ENCODE measurements at regions not wholly inside any gene's neighbourhood (a gene's known extent, or its start where the extent isn't known, plus 50 kb on each side); places are given as distances from the start of the nearest gene placed in this dataset.

GRCh38 chr2:64203858-64204632, 59.8 kb upstream of the PELI1 start:
- H3K4me1 ChIP-seq, result peaks cover 40% of the 10 kb centered on the region
- intact Hi-C loops (cut with DNase I), result no loop called here
- no peak for DNase-seq (ENCODE audit: extremely low spot score in 2 of 2)
- TF ChIP-seq POLR2A (IDR thresholded peaks at IDR 0.05) (no peak), POLR2AphosphoS5 (IDR thresholded peaks at IDR 0.05; ENCODE audit: insufficient read depth in 1 of 2, low read depth in 1 of 2) (peak in 1 of 2 donors; percentile 43), CTCF (IDR thresholded peaks at IDR 0.05) (no peak)
- H3K27ac ChIP-seq, result peak overlapping the region; percentile 89
- H3K36me3 ChIP-seq, result no peaks in the 10 kb centered on the region
- no peaks in the 10 kb centered on the region for H3K27me3 ChIP-seq
- H3K9me3 ChIP-seq, result no peaks in the 10 kb centered on the region
- H3K4me3 ChIP-seq, result peak overlapping the region; percentile 9 to 19

DNA sequence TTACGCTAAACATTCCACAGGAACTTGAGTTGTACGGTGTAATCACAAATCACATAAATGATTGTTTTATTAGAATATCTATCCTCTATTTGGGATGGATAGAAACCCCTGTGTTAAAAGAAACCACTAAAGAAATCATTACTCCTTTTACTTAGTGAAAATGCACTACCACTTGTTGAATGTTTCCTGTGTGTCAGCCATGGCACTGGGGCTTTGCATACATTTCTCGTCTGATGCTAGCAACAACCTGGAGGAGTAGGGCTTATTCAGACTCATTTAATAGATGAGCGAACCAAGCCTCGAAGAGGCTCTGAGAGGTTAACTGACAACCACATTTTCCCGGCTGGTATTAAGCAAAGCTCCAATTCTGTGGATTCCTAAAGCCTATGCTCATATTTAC, 60.5 kb upstream of the PELI1 start:
- Histone ChIP-seq H3K27me3 (no peaks in the 10 kb centered on the region), H3K27ac (peak overlapping the region; percentile 89), H3K4me3 (no peak overlapping the region), H3K36me3 (no peaks in the 10 kb centered on the region), H3K9me3 (no peaks in the 10 kb centered on the region), H3K4me1 (peaks cover 40% of the 10 kb centered on the region)
- DNase-seq (ENCODE audit: extremely low spot score in 2 of 2), result no peak
- intact Hi-C loops (cut with DNase I), result no loop called here
- no peak for TF ChIP-seq POLR2AphosphoS5 (IDR thresholded peaks at IDR 0.05; ENCODE audit: insufficient read depth in 1 of 2, low read depth in 1 of 2)
- TF ChIP-seq POLR2A (IDR thresholded peaks at IDR 0.05), result no peak
- TF ChIP-seq CTCF (IDR thresholded peaks at IDR 0.05), result no peak

DNA sequence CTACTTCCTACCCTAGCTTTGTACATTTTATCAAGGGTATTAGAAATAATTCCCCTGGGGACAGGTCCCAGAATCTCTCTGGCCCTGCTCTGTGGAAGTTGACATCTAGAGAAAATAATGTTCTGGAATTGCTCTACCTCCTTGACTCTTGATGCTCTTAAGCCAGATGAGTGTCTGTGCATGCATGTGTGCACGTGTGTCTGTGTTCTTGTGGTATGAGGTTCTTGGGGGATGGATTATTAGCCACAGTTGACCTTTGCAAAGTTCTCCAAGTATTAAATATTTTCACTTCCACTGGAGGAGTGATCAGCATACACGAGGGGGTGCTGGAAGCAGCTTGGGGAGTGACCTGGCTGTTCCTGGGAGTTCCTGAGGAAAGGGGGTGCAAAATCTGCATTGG, 61.2 kb upstream of the PELI1 start:
- no peak for DNase-seq (ENCODE audit: extremely low spot score in 2 of 2)
- Histone ChIP-seq H3K9me3 (no peaks in the 10 kb centered on the region), H3K4me1 (peaks cover 40% of the 10 kb centered on the region), H3K4me3 (no peak overlapping the region), H3K27ac (peak overlapping the region; percentile 89), H3K36me3 (no peaks in the 10 kb centered on the region), H3K27me3 (no peaks in the 10 kb centered on the region)
- intact Hi-C loops (cut with DNase I), result no loop called here
- no peak for TF ChIP-seq POLR2A (IDR thresholded peaks at IDR 0.05)
- no peak for TF ChIP-seq CTCF (IDR thresholded peaks at IDR 0.05)
- no peak for TF ChIP-seq POLR2AphosphoS5 (IDR thresholded peaks at IDR 0.05; ENCODE audit: insufficient read depth in 1 of 2, low read depth in 1 of 2)

DNA sequence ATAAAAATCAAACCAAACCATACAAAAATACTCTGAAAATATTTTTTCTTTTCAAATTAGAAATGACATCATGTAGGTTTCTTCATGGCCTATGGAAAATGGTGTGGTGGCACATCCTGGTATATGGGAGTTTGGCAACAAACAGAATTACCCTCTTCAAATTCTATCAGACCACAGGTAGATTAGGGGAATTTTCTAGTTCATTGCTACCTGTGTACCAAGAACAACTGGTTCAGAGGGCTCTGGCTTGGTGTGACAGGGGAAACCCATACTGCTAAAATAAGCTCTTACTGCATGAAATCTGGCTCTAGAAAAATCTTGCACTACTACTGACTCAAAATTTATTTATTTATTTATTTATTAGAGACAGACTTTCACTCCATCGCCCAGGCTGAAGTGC, 63.4 kb upstream of the PELI1 start:
- TF ChIP-seq CTCF (IDR thresholded peaks at IDR 0.05) (no peak), POLR2A (IDR thresholded peaks at IDR 0.05) (no peak), POLR2AphosphoS5 (IDR thresholded peaks at IDR 0.05; ENCODE audit: insufficient read depth in 1 of 2, low read depth in 1 of 2) (no peak)
- no peaks in the 10 kb centered on the region for H3K36me3 ChIP-seq
- H3K4me1 ChIP-seq, result peaks cover 32% of the 10 kb centered on the region
- H3K4me3 ChIP-seq, result no peak overlapping the region
- H3K27me3 ChIP-seq, result no peaks in the 10 kb centered on the region
- H3K27ac ChIP-seq, result no peak overlapping the region
- intact Hi-C loops (cut with DNase I), result no loop called here
- no peak for DNase-seq (ENCODE audit: extremely low spot score in 2 of 2)
- H3K9me3 ChIP-seq, result no peaks in the 10 kb centered on the region

DNA sequence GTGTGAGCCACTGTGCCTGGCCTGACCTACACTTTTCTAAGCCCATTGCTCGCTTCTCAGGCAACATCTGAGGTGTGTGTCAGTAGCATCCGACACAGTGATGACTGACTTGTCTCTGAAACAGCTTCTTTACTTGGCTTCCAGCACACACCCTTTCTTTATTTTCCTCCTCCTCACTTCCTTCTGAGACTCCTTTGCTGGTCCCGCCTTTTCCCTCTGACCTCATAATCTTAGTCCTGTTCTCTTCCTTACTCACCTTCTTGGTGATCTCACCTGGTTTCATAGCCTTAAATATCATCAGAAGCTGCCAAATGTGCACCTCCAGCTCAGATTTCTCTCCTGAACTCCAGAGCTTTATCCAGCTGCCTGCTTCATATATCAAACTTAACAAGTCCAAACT, 66.6 kb upstream of the PELI1 start:
- Histone ChIP-seq H3K9me3 (no peaks in the 10 kb centered on the region), H3K27me3 (no peaks in the 10 kb centered on the region), H3K4me1 (peaks cover 18% of the 10 kb centered on the region)

More for the DNA sequence above, 66.6 kb upstream of the PELI1 start:
- no peak for DNase-seq (ENCODE audit: extremely low spot score in 2 of 2)
- Histone ChIP-seq H3K4me3 (no peak overlapping the region), H3K36me3 (no peaks in the 10 kb centered on the region), H3K27ac (peak overlapping the region; percentile 30)
- intact Hi-C loops (cut with DNase I), result no loop called here
- TF ChIP-seq POLR2A (IDR thresholded peaks at IDR 0.05), result no peak
- TF ChIP-seq POLR2AphosphoS5 (IDR thresholded peaks at IDR 0.05; ENCODE audit: insufficient read depth in 1 of 2, low read depth in 1 of 2), result peak in 1 of 2 donors; percentile 84
- no peak for TF ChIP-seq CTCF (IDR thresholded peaks at IDR 0.05)
